ENCODE measurements at regions not wholly inside any gene's neighbourhood (a gene's known extent, or its start where the extent isn't known, plus 50 kb on each side); places are given as distances from the start of the nearest gene placed in this dataset.

GRCh38 chr6:782141-782540 is 89.2 kb upstream of the EXOC2 start:
- intact Hi-C loops (cut with micrococcal nuclease): loop anchor here (10.0 kb wide), 1 partner anchor 157 kb away; no protein-coding TSS in a partner anchor
- ATAC-seq (no peak), DNase-seq (ENCODE audit: low read depth, low spot score) (no peak)
- ChIA-PET POLR2A (no interaction called here), RAD21 (ENCODE audit: low non-redundant PET in 1 of 2, low total read pairs in 2 of 2, uncharacterized antibody in 2 of 2, unreplicated experiment in 2 of 2) (no interaction called here), CTCF (no interaction called here)
- Histone ChIP-seq H3K9me3 (ENCODE audit: control insufficient read depth in 1 of 2, insufficient read depth in 1 of 2, low read depth in 1 of 2, low read length in 2 of 2) (no peaks in the 10 kb centered on the region), H3K79me2 (ENCODE audit: insufficient read depth, low read length) (no peaks in the 10 kb centered on the region), H3K36me3 (ENCODE audit: control insufficient read depth in 1 of 2, insufficient read depth in 2 of 2, low read length in 2 of 2) (no peaks in the 10 kb centered on the region), H4K20me1 (ENCODE audit: insufficient read depth) (no peaks in the 10 kb centered on the region), H3K4me1 (ENCODE audit: control insufficient read depth in 1 of 2, insufficient read depth in 2 of 2, low read length in 2 of 2) (no peaks in the 10 kb centered on the region), H2AFZ (ENCODE audit: low read depth, low read length, poor library complexity, severe bottlenecking) (no peak overlapping the region), H3K27ac (ENCODE audit: low read depth, low read length) (no peak overlapping the region), H3K9ac (ENCODE audit: low read length) (no peak overlapping the region), H3K27me3 (ENCODE audit: insufficient read depth, low read length) (0 out of 2 replicates have a peak, but pooled peaks cover 2% of the 10 kb centered on the region), H3K9me2 (ENCODE audit: insufficient read depth) (no peaks in the 10 kb centered on the region), H3K4me2 (ENCODE audit: low read length) (no peak overlapping the region), H3K4me3 (replicated peaks in 1 of 2; ENCODE audit: low read depth in 1 of 2, low read length in 2 of 2) (no peak overlapping the region)
- BruUV-seq (replicated peaks): no TSS peak
- TF ChIP-seq ZNF274 (IDR thresholded peaks at IDR 0.05; ENCODE audit: low read depth, low read length): no peak
- TF ChIP-seq EZH2phosphoT487 (IDR thresholded peaks at IDR 0.05; ENCODE audit: borderline replicate concordance): no peak
- no peak for TF ChIP-seq RAD21 (IDR thresholded peaks at IDR 0.05; ENCODE audit: low read depth)
- no peak for TF ChIP-seq CBX3 (IDR thresholded peaks at IDR 0.05; ENCODE audit: low read depth)
- TF ChIP-seq FOSL1 (IDR thresholded peaks at IDR 0.05; ENCODE audit: low read depth): no peak

GRCh38 chr6:781350-781961 is 88.5 kb upstream of the EXOC2 start:
- H3K9me2 ChIP-seq (ENCODE audit: insufficient read depth): no peaks in the 10 kb centered on the region
- H3K79me2 ChIP-seq (ENCODE audit: insufficient read depth, low read length): no peaks in the 10 kb centered on the region
- H4K20me1 ChIP-seq (ENCODE audit: insufficient read depth): no peaks in the 10 kb centered on the region
- ChIA-PET POLR2A (no interaction called here), CTCF (no interaction called here), RAD21 (ENCODE audit: low non-redundant PET in 1 of 2, low total read pairs in 2 of 2, uncharacterized antibody in 2 of 2, unreplicated experiment in 2 of 2) (no interaction called here)
- ATAC-seq (no peak), DNase-seq (ENCODE audit: low read depth, low spot score) (no peak)
- no peaks in the 10 kb centered on the region for H3K4me1 ChIP-seq (ENCODE audit: control insufficient read depth in 1 of 2, insufficient read depth in 2 of 2, low read length in 2 of 2)
- H2AFZ ChIP-seq (ENCODE audit: low read depth, low read length, poor library complexity, severe bottlenecking): no peak overlapping the region
- no peak overlapping the region for H3K4me3 ChIP-seq (replicated peaks in 1 of 2; ENCODE audit: low read depth in 1 of 2, low read length in 2 of 2)
- H3K36me3 ChIP-seq (ENCODE audit: control insufficient read depth in 1 of 2, insufficient read depth in 2 of 2, low read length in 2 of 2): no peaks in the 10 kb centered on the region
- BruUV-seq (replicated peaks): no TSS peak
- no peak overlapping the region for H3K9ac ChIP-seq (ENCODE audit: low read length)
- H3K4me2 ChIP-seq (ENCODE audit: low read length): no peak overlapping the region
- 0 out of 2 replicates have a peak, but pooled peaks cover 2% of the 10 kb centered on the region for H3K27me3 ChIP-seq (ENCODE audit: insufficient read depth, low read length)
- no peaks in the 10 kb centered on the region for H3K9me3 ChIP-seq (ENCODE audit: control insufficient read depth in 1 of 2, insufficient read depth in 1 of 2, low read depth in 1 of 2, low read length in 2 of 2)
- intact Hi-C loops (cut with micrococcal nuclease): loop anchor here (10.0 kb wide), 1 partner anchor 157 kb away; no protein-coding TSS in a partner anchor
- no peak overlapping the region for H3K27ac ChIP-seq (ENCODE audit: low read depth, low read length)
- TF ChIP-seq EZH2phosphoT487 (IDR thresholded peaks at IDR 0.05; ENCODE audit: borderline replicate concordance): no peak
- no peak for TF ChIP-seq POLR2A (IDR thresholded peaks at IDR 0.05; ENCODE audit: borderline replicate concordance, extremely low read depth, insufficient read depth, insufficient read length)
- no peak for TF ChIP-seq ATF3 (IDR thresholded peaks at IDR 0.05)
- TF ChIP-seq EGR1 (IDR thresholded peaks at IDR 0.05; ENCODE audit: low read depth): no peak
- TF ChIP-seq REST (IDR thresholded peaks at IDR 0.05; ENCODE audit: low read depth): no peak
- TF ChIP-seq RAD21 (IDR thresholded peaks at IDR 0.05; ENCODE audit: low read depth): no peak
- no peak for TF ChIP-seq MAX (IDR thresholded peaks at IDR 0.05)
- no peak for TF ChIP-seq EZH2 (IDR thresholded peaks at IDR 0.05)
- TF ChIP-seq POLR2AphosphoS5 (IDR thresholded peaks at IDR 0.05; ENCODE audit: low read depth, low read length): no peak
- TF ChIP-seq JUND (IDR thresholded peaks at IDR 0.05): no peak
- no peak for TF ChIP-seq ZFX (IDR thresholded peaks at IDR 0.05)
- TF ChIP-seq CEBPB (IDR thresholded peaks at IDR 0.05; ENCODE audit: low read depth): no peak
- no peak for TF ChIP-seq YY1 (IDR thresholded peaks at IDR 0.05; ENCODE audit: extremely low read depth, insufficient replicate concordance, low read depth, low read length)
- TF ChIP-seq ELF1 (IDR thresholded peaks at IDR 0.05; ENCODE audit: borderline replicate concordance, low read depth): no peak
- no peak for TF ChIP-seq SIN3A (IDR thresholded peaks at IDR 0.05; ENCODE audit: low read depth)
- TF ChIP-seq SRF (IDR thresholded peaks at IDR 0.05; ENCODE audit: low read depth): no peak
- TF ChIP-seq CBX3 (IDR thresholded peaks at IDR 0.05; ENCODE audit: low read depth): no peak
